Adipocyte (in vitro differentiated cells): ENCODE measurements at regions not wholly inside any gene's neighbourhood (a gene's known extent, or its start where the extent isn't known, plus 50 kb on each side); places are given as distances from the start of the nearest gene placed in this dataset.

Experiments
- DNase-seq: peaks from one replicate; pipeline ENCODE4 v3.0.0-alpha.2; 2015; ENCODE audit warnings: low read depth
- H3K27me3 ChIP-seq: replicated peaks from 2 replicates; pipeline ENCODE4 v1.7.0; 2013; ENCODE audit warnings: mild to moderate bottlenecking, low read length, moderate library complexity; ENCODE audit not compliant: control insufficient read depth, insufficient read depth
- H3K36me3 ChIP-seq: 2 replicates; pipeline ENCODE4 v1.7.0; 2013; ENCODE audit warnings: low read length, mild to moderate bottlenecking, moderate library complexity; ENCODE audit not compliant: control insufficient read depth, insufficient read depth, severe bottlenecking
- H3K4me1 ChIP-seq: 2 replicates; pipeline ENCODE4 v1.7.0; 2013; ENCODE audit warnings: mild to moderate bottlenecking, low read length, moderate library complexity; ENCODE audit not compliant: control insufficient read depth, insufficient read depth
- H3K4me3 ChIP-seq: 2 replicates; pipeline ENCODE4 v1.7.0; 2013; ENCODE audit warnings: mild to moderate bottlenecking, low read length, moderate library complexity
- H3K9ac ChIP-seq: 2 replicates; pipeline ENCODE4 v1.7.0; 2013; ENCODE audit warnings: mild to moderate bottlenecking, low read length, moderate library complexity
- H3K9me3 ChIP-seq: 2 replicates; pipeline ENCODE4 v1.7.0; 2013; ENCODE audit warnings: mild to moderate bottlenecking, low read length, moderate library complexity; ENCODE audit not compliant: control insufficient read depth

DNA sequence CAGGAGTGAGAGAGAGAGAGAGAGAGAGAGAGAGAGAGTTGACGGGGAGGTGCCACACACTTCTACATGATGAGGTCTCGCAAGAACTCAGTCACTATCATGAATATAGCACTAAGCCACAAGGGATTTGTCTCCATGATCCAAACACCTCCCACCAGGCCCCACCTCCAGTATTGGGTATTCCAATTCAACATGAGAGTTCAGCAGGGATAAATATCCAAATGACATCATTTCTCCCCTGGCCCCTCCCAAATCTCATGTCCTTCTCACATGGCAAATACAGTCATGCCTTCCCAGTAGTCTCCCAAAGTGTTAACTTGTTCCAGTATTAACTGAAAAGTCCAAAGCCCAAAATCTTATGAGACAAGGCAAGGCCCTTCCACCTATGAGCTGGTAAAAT, 330.7 kb downstream of the CDH26 start:
- H3K9ac ChIP-seq = no peak overlapping the region
- peaks cover 23% of the 10 kb centered on the region for H3K9me3 ChIP-seq
- no peaks in the 10 kb centered on the region for H3K27me3 ChIP-seq
- no peaks in the 10 kb centered on the region for H3K36me3 ChIP-seq
- no peaks in the 10 kb centered on the region for H3K4me1 ChIP-seq
- H3K4me3 ChIP-seq = no peak overlapping the region
- DNase-seq = no peak

DNA sequence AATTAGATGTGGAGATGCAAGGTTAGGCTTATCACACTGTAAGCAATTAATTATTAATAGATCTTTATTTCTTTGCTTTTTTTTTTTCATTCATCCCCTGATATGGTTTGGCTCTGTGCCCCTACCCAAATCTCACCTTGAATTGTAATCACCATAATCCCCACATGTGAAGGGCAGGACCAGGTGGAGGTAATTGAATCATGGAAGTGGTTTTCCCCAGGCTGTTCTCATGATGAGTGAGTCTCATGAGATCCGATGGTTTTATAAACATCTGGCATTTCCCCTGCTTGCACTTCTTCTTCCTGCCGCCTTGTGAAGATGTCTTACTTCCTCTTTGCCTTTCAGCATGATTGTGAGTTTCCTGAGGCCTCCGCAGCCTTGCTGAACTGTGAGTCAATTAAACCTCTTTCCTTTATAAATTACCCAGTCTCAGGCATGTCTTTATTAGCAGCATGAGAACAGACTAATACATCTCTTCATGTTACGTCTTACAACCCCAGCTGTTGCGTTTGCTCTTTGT, 333.8 kb downstream of the CDH26 start:
- Histone ChIP-seq H3K4me1 (no peaks in the 10 kb centered on the region), H3K9ac (no peak overlapping the region), H3K9me3 (peaks cover 17% of the 10 kb centered on the region), H3K27me3 (no peaks in the 10 kb centered on the region), H3K4me3 (no peak overlapping the region), H3K36me3 (no peaks in the 10 kb centered on the region)
- DNase-seq = no peak

DNA sequence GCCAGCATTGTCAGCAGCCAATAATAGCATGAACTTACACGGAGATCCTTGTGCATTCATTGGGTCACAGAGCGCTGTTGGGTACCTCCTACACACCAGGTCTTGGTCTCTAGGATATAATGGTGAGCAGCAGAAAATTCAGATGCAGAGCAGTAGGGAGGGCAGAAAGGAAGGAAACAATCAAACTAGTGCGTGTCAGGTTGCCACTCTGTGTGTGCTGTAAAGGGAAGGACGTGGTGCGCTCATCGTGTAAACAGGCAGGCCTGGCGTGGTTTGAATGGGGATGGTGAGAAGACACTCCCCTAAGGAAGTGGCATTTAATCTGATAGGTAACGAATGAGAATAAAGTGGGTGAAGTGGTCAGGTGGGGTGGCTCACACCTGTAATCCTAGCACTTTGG, 336.4 kb downstream of the CDH26 start:
- Histone ChIP-seq H3K9me3 (peaks cover 17% of the 10 kb centered on the region), H3K4me3 (no peak overlapping the region), H3K9ac (no peak overlapping the region), H3K4me1 (no peaks in the 10 kb centered on the region), H3K36me3 (no peaks in the 10 kb centered on the region), H3K27me3 (peaks cover 5% of the 10 kb centered on the region)
- no peak for DNase-seq

DNA sequence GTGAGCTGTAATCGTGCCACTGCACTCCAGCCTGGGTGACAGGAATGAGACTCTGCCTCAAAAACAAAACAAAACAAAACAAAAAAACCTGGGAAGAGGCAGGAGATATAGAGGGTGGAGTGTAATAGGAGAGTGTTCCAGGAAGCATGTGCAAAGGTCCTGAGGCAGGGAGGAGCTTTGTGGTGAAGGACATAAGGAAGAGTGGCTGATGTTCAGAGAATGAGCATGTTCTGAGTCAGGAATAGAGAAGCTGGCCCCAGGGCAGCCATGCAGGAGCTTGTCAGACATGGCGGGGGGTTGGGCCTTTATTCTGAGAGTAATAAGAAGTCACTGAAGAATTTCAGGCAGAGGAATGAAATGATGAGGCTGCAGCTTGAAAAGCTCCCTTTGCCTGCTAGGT, 337.0 kb downstream of the CDH26 start:
- Histone ChIP-seq H3K4me3 (no peak overlapping the region), H3K9ac (no peak overlapping the region), H3K9me3 (peaks cover 13% of the 10 kb centered on the region), H3K4me1 (no peaks in the 10 kb centered on the region), H3K36me3 (no peaks in the 10 kb centered on the region), H3K27me3 (peaks cover 5% of the 10 kb centered on the region)
- no peak for DNase-seq

DNA sequence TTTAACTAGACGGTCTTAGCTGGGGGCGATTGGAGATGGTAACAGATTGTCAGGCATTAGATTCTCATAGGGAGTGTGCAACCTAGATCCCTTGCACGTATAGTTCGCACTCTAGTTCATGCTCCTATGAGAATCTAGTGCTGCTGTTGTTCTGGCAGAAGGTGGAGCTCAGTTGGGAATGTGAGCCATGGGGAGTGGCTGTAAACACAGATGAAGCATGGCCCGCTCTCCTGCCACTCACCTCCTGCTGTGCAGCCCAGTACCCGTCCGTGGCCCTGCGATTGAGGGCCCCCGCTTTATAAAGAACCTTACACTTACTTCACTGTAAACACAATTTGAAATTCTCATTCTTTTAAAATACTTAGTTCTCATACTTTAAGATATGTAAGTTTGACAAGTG, 339.4 kb downstream of the CDH26 start:
- Histone ChIP-seq H3K4me3 (no peak overlapping the region), H3K27me3 (peaks cover 9% of the 10 kb centered on the region), H3K36me3 (no peaks in the 10 kb centered on the region), H3K9ac (no peak overlapping the region), H3K9me3 (no peaks in the 10 kb centered on the region), H3K4me1 (no peaks in the 10 kb centered on the region)
- no peak for DNase-seq

DNA sequence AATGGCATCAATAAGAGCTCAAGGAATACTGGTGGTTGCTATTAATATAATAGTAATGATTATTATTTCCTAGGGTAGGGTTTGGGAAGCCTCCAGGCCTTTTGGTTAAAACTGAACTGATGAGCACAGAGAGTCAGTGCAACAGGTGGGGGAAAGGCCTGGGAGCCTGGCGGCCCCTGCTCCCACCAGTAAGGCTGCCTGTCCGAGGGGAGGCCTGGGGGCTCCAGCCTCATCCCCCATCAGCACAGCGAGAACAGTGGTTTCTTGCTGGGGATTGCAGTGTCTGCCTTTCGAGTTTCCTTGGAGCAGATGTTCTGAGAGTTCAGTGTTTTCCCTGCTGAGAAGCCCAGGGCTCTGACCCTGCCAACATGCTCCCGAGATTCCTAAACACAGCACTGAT, 340.4 kb downstream of the CDH26 start:
- no peak overlapping the region for H3K4me3 ChIP-seq
- DNase-seq = no peak
- H3K4me1 ChIP-seq = no peaks in the 10 kb centered on the region
- H3K27me3 ChIP-seq = peaks cover 12% of the 10 kb centered on the region
- H3K9ac ChIP-seq = no peak overlapping the region
- no peaks in the 10 kb centered on the region for H3K9me3 ChIP-seq
- H3K36me3 ChIP-seq = no peaks in the 10 kb centered on the region

DNA sequence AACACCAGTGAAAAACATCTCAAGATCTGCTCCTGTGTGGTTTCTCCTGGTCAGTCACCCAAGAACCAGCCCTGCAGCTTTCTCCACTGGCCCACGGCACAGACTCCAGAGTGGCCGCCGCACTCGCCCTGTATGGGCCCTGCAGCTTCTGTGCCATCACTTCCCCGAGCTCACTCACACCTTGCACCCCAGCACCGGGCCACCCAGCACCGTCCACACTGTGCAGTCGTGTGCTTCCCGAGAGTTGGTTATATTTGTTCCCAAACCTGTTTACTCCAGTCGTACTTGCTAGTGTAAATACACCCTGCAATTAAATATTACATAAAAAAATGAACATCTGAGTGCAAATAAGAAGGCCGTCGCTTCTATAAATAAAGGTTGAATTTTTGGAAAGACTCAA, 341.7 kb downstream of the CDH26 start:
- Histone ChIP-seq H3K27me3 (peaks cover 12% of the 10 kb centered on the region), H3K9me3 (no peaks in the 10 kb centered on the region), H3K36me3 (no peaks in the 10 kb centered on the region), H3K4me3 (no peak overlapping the region), H3K4me1 (no peaks in the 10 kb centered on the region), H3K9ac (no peak overlapping the region)
- DNase-seq = no peak

DNA sequence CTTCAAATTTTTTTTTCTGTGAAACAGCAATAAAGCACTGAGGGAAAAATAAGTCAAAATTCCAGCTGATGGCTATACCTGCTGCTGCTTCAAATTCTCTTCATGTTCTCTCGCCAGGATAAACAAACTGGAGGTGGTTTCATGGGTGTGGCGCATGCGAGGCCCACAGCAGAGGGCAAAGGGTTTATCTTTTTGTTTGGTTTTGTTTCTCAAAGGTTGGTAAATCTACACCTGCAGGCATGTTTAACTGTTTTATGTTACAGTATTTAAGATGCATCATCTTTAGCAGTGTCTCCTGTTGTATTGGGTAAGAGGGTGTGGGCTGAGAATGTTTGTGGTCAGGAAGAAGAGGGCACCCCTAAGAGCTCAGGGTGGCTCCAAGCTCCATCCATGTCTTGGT, 342.2 kb downstream of the CDH26 start:
- no peak overlapping the region for H3K9ac ChIP-seq

DNA sequence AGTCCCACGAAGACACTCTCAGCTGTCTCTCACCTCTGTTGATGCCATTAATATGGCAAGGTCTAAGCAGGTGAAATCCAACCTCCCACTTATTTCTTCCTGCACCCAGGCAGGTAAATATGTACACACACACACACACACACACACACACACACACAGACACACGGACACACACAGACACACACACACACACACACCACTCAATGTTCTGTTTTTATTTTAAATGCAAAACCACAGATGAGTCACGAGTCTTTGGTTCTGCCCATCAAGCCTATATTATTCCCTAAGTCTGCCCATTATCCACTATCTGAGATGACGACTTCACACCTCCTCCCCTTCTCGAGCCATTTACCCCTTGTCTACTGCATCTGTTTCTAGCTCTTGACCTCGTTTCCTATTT, 344.7 kb downstream of the CDH26 start:
- Histone ChIP-seq H3K4me3 (no peak overlapping the region), H3K4me1 (no peaks in the 10 kb centered on the region), H3K9ac (no peak overlapping the region), H3K36me3 (no peaks in the 10 kb centered on the region), H3K9me3 (no peaks in the 10 kb centered on the region), H3K27me3 (peaks cover 12% of the 10 kb centered on the region)
- no peak for DNase-seq

More for the DNA sequence above, 342.2 kb downstream of the CDH26 start:
- no peak for DNase-seq
- H3K4me1 ChIP-seq = no peaks in the 10 kb centered on the region
- no peaks in the 10 kb centered on the region for H3K36me3 ChIP-seq
- H3K27me3 ChIP-seq = peaks cover 12% of the 10 kb centered on the region
- no peaks in the 10 kb centered on the region for H3K9me3 ChIP-seq
- H3K4me3 ChIP-seq = no peak overlapping the region

DNA sequence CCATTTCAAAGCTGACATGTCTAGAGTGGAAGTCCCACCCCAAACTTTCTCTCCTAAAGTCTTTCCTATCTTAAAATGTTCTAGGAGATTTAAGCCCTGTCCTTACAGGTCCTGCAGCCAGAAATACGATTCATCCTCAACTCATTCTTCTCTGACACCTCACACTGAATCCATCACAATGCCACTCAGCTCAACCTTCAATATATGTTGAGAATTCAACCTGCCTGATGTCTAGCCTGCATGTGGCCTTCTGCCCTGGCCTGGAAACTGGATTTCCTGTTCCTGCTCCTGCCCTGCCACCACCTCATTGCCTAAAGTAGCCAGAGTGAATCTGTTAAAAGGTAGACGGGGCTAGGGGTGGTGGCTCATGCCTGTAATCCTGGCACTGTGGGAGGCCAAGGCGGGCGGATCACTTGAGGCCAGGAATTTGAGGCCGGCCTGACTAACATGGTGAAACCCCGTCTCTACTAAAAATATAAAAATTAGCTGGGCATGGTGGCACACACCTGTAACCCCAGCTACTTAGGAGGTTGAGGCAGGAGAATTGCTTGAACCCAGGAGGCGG, 345.9 kb downstream of the CDH26 start:
- H3K27me3 ChIP-seq = peaks cover 15% of the 10 kb centered on the region
- no peaks in the 10 kb centered on the region for H3K9me3 ChIP-seq
- no peaks in the 10 kb centered on the region for H3K36me3 ChIP-seq
- DNase-seq = no peak
- H3K4me3 ChIP-seq = no peak overlapping the region
- H3K9ac ChIP-seq = no peak overlapping the region
- H3K4me1 ChIP-seq = no peaks in the 10 kb centered on the region

DNA sequence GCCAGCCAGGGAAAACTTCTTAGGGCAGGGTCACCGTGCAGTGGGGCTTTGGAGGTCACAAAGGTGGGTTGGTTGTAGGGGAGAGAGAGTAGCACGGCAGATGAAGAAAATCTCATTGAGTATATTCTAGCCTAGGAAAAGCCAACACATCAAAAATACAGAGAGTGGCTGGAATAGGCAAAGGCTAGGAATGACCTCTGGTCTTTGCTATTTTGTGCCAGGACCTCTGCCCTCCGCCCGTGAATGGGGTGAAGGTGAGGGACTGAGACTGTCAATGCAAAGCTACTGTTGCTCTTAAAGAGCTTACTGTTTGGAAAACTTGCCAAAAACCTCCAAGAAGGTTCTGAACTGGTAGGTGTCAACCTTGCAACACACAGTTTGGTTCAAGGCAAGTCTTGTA, 346.7 kb downstream of the CDH26 start:
- no peak overlapping the region for H3K4me3 ChIP-seq
- H3K9me3 ChIP-seq = no peaks in the 10 kb centered on the region
- H3K36me3 ChIP-seq = no peaks in the 10 kb centered on the region
- no peak overlapping the region for H3K9ac ChIP-seq
- peaks cover 11% of the 10 kb centered on the region for H3K27me3 ChIP-seq
- no peaks in the 10 kb centered on the region for H3K4me1 ChIP-seq
- no peak for DNase-seq

DNA sequence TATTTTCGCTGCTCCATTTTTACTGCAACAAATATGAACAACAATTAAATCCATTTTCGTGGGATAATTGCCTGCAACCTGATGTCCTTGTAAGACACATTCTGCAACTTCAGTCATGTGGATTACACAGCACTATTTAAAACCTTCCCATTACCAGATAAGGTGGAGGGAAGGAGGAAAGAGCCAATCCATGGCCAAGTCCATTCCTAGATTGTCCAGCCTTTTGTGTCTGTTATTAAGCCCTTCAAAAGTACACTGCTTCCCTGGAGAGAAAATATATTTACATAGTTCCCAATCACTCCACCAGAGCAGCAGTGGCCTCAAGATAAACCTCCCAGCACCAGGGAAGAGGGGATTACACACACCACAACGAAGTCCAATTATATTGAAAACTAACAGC, 347.9 kb downstream of the CDH26 start:
- no peaks in the 10 kb centered on the region for H3K9me3 ChIP-seq
- peaks cover 11% of the 10 kb centered on the region for H3K27me3 ChIP-seq
- H3K4me3 ChIP-seq = no peak overlapping the region
- H3K4me1 ChIP-seq = no peaks in the 10 kb centered on the region
- no peaks in the 10 kb centered on the region for H3K36me3 ChIP-seq
- DNase-seq = no peak
- no peak overlapping the region for H3K9ac ChIP-seq
